ENCODE measurements at regions not wholly inside any gene's neighbourhood (a gene's known extent, or its start where the extent isn't known, plus 50 kb on each side); places are given as distances from the start of the nearest gene placed in this dataset.
A peak's percentile ranks its signal among the peaks of the same experiment; 100 is the strongest.

- H3K27ac ChIP-seq = peak overlapping the region in 1 of 8 donors; percentile 35
- no peak overlapping the region for H3K4me3 ChIP-seq
- no peak for DNase-seq
- no peaks in the 10 kb centered on the region for H3K36me3 ChIP-seq
- TF ChIP-seq POLR2A (IDR thresholded peaks at IDR 0.05) = no peak
- TF ChIP-seq POLR2AphosphoS5 (IDR thresholded peaks at IDR 0.05) = no peak
- TF ChIP-seq CTCF (IDR thresholded peaks at IDR 0.05 in 8 of 11, conservative IDR thresholded peaks at IDR 0.05 in 3 of 11) = no peak
- H3K9me3 ChIP-seq = no peaks in the 10 kb centered on the region
- no peaks in the 10 kb centered on the region for H3K27me3 ChIP-seq (replicated peaks in 1 of 7)
- intact Hi-C loops (cut with DNase I; ENCODE audit: low total_unique reads) = no loop called here
- 94 to 100% (median 97%) methylated on average over 4 of the region's 4 CpGs for WGBS, 5 donors
- H3K4me1 ChIP-seq = no peaks in the 10 kb centered on the region
These were observed 63.0 kb upstream of the CCBE1 start for GRCh38 chr18:59760212-59760611.

- TF ChIP-seq CTCF (IDR thresholded peaks at IDR 0.05 in 8 of 11, conservative IDR thresholded peaks at IDR 0.05 in 3 of 11) (no peak), POLR2AphosphoS5 (IDR thresholded peaks at IDR 0.05) (no peak), POLR2A (IDR thresholded peaks at IDR 0.05) (no peak)
- WGBS, 5 donors = 59 to 71% (median 69%) methylated on average over 3 of the region's 3 CpGs
- no peaks in the 10 kb centered on the region for H3K27me3 ChIP-seq (replicated peaks in 1 of 7)
- H3K9me3 ChIP-seq = no peaks in the 10 kb centered on the region
- intact Hi-C loops (cut with DNase I; ENCODE audit: low total_unique reads) = no loop called here
- no peak for DNase-seq
- H3K4me3 ChIP-seq = no peak overlapping the region
- no peaks in the 10 kb centered on the region for H3K4me1 ChIP-seq
- no peaks in the 10 kb centered on the region for H3K36me3 ChIP-seq
- no peak overlapping the region for H3K27ac ChIP-seq
These were observed 61.6 kb upstream of the CCBE1 start for GRCh38 chr18:59758837-59759236.

GRCh38 chr18:59758106-59758505, 60.9 kb upstream of the CCBE1 start:
- intact Hi-C loops (cut with DNase I; ENCODE audit: low total_unique reads) = no loop called here
- WGBS, 5 donors = 34 to 76% (median 58%) methylated on average over 2 of the region's 2 CpGs
- no peaks in the 10 kb centered on the region for H3K9me3 ChIP-seq

GRCh38 chr18:59752666-59753065, 55.4 kb upstream of the CCBE1 start:
- intact Hi-C loops (cut with DNase I; ENCODE audit: low total_unique reads) = no loop called here
- TF ChIP-seq POLR2A (IDR thresholded peaks at IDR 0.05) (no peak), CTCF (IDR thresholded peaks at IDR 0.05 in 8 of 11, conservative IDR thresholded peaks at IDR 0.05 in 3 of 11) (no peak), POLR2AphosphoS5 (IDR thresholded peaks at IDR 0.05) (no peak)
- 52 to 70% (median 63%) methylated on average over 1 of the region's 1 CpG for WGBS, 5 donors
- Histone ChIP-seq H3K9me3 (no peaks in the 10 kb centered on the region), H3K4me3 (no peak overlapping the region), H3K36me3 (no peaks in the 10 kb centered on the region), H3K27ac (no peak overlapping the region), H3K27me3 (replicated peaks in 1 of 7) (no peaks in the 10 kb centered on the region), H3K4me1 (no peaks in the 10 kb centered on the region)
- no peak for DNase-seq

More at GRCh38 chr18:59758106-59758505, 60.9 kb upstream of the CCBE1 start:
- Histone ChIP-seq H3K4me3 (no peak overlapping the region), H3K36me3 (no peaks in the 10 kb centered on the region), H3K27ac (no peak overlapping the region), H3K4me1 (no peaks in the 10 kb centered on the region), H3K27me3 (replicated peaks in 1 of 7) (no peaks in the 10 kb centered on the region)
- DNase-seq = no peak
- TF ChIP-seq CTCF (IDR thresholded peaks at IDR 0.05 in 8 of 11, conservative IDR thresholded peaks at IDR 0.05 in 3 of 11) (no peak), POLR2A (IDR thresholded peaks at IDR 0.05) (no peak), POLR2AphosphoS5 (IDR thresholded peaks at IDR 0.05) (no peak)

Measured in spleen (tissue), 11 donors.